Uterus (tissue), 3 donors: ENCODE measurements at regions not wholly inside any gene's neighbourhood (a gene's known extent, or its start where the extent isn't known, plus 50 kb on each side); places are given as distances from the start of the nearest gene placed in this dataset.
A peak's percentile ranks its signal among the peaks of the same experiment; 100 is the strongest.

ENCODE experiments used
- DNase-seq, 2 donors: peaks; one replicate each; pipeline ENCODE4 v3.0.0-alpha.2; 2019 to 2020
- H3K27ac ChIP-seq, 2 donors: fragments of 200-600 bp; sonication (generic); 1 replicate in 1 of 2; 2 replicates in 1 of 2; pipeline ENCODE4 v1.5.1; 2016 to 2018
- H3K27me3 ChIP-seq, 2 donors: fragments of 200-600 bp; sonication (generic); one replicate each; pipeline ENCODE4 v1.5.1; 2018 to 2019; ENCODE audit warnings: control low read depth in 1 of 2
- H3K36me3 ChIP-seq, 2 donors: fragments of 200-600 bp; sonication (generic); one replicate each; pipeline ENCODE4 v1.5.1; 2019; ENCODE audit warnings: control low read depth in 1 of 2
- H3K4me1 ChIP-seq, 2 donors: fragments of 200-600 bp; sonication (generic); one replicate each; pipeline ENCODE4 v1.5.1; 2018 to 2019; ENCODE audit warnings: control low read depth in 1 of 2
- H3K4me3 ChIP-seq, 2 donors: fragments of 200-600 bp; sonication (generic); 1 replicate in 1 of 2; 2 replicates in 1 of 2; pipeline ENCODE4 v1.5.1; 2018 to 2019; ENCODE audit warnings: mild to moderate bottlenecking in 1 of 2
- H3K9me3 ChIP-seq, 2 donors: fragments of 200-600 bp; sonication (generic); one replicate each; pipeline ENCODE4 v1.5.1; 2019; ENCODE audit warnings: control low read depth in 1 of 2
- POLR2A ChIP-seq, 2 donors: fragments of 450-650 bp; IDR thresholded peaks; one replicate each; pipeline ENCODE4 v1.6.1; 2016; ENCODE audit warnings: antibody characterized with exemption in 2 of 2, mild to moderate bottlenecking in 1 of 2, moderate library complexity in 1 of 2
- intact Hi-C: fragments of 100-400 bp; cut with DNase I; formaldehyde crosslinking; loops from one replicate; pipeline ENCODE4 v1.15.1; 2023; ENCODE audit warnings: low total_unique reads
- TF ChIP-seq, protein P1 (sequence below), 4 experiments: fragments of 200-600 bp in 2 of 4; fragments of 450-650 bp in 2 of 4; sonication (generic) in 2 of 4; IDR thresholded peaks; one replicate each; pipeline ENCODE4 v1.5.1; 2016 to 2019; ENCODE audit warnings: antibody characterized with exemption in 4 of 4, mild to moderate bottlenecking in 2 of 4, moderate library complexity in 1 of 4
- donor health status: DM: yes; HTN: yes; CAD: no.

DNA sequence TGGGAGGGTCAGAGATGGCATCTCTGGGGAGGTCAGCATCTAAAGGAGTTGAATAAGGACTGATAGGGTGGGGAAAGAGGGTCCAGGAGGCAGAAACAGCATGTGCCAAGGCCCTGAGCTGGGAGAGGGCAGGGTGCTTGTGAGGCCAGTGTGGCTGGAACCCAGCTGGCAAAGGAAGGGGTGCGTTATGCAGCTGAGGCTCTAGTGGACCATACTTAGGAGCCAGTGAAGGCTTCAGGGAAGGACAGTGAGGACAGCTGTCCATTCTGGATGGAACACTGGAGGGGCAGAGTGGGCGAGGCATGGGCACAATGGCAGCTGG is 57.1 kb upstream of the RPL11 start:
- intact Hi-C loops = no loop called here
- Histone ChIP-seq H3K27ac (peak overlapping the region; percentile 77 to 81), H3K36me3 (no peaks in the 10 kb centered on the region), H3K4me1 (no peaks in the 10 kb centered on the region), H3K9me3 (no peaks in the 10 kb centered on the region), H3K4me3 (no peak overlapping the region), H3K27me3 (no peaks in the 10 kb centered on the region)
- no peak for DNase-seq
- no peak for TF ChIP-seq POLR2A (IDR thresholded peaks at IDR 0.05)
- TF ChIP-seq, protein P1, sequence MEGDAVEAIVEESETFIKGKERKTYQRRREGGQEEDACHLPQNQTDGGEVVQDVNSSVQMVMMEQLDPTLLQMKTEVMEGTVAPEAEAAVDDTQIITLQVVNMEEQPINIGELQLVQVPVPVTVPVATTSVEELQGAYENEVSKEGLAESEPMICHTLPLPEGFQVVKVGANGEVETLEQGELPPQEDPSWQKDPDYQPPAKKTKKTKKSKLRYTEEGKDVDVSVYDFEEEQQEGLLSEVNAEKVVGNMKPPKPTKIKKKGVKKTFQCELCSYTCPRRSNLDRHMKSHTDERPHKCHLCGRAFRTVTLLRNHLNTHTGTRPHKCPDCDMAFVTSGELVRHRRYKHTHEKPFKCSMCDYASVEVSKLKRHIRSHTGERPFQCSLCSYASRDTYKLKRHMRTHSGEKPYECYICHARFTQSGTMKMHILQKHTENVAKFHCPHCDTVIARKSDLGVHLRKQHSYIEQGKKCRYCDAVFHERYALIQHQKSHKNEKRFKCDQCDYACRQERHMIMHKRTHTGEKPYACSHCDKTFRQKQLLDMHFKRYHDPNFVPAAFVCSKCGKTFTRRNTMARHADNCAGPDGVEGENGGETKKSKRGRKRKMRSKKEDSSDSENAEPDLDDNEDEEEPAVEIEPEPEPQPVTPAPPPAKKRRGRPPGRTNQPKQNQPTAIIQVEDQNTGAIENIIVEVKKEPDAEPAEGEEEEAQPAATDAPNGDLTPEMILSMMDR (IDR thresholded peaks at IDR 0.05) = no peak

DNA sequence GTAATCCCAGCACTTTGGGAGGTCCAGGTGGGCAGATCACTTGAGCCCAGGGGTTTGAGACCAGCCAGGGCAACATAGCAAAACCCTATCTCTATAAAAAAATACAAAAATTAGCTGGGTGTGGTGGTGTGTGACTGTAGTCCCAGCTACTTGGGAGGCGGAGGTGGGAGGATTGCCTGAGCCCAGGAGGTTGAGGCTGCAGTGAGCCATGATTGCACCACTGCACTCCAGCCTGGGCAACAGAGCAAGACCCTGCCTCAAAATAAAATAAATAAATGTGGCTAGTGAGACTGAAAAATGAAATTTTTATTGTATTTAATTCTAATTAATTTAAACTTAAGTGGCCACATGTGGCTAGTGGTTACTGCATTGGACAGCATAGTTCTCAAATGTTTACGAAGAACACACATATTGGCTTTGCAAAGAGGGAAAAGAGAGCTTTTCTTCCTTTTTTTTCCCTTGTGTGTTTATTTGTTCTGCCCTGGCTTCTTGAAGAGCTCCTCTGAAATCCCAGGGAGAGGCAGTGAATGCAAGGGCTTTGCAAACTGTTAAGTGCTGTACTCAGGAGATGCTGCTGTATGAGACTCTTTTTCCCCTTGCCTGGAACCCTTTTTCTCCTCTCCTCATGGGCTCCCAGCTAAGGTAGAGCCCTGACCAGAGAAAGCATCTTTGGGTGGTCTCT is 59.0 kb upstream of the RPL11 start:
- no peak for TF ChIP-seq POLR2A (IDR thresholded peaks at IDR 0.05)
- TF ChIP-seq, protein P1 (IDR thresholded peaks at IDR 0.05) = no peak
- intact Hi-C loops = no loop called here
- Histone ChIP-seq H3K9me3 (no peaks in the 10 kb centered on the region), H3K4me1 (no peaks in the 10 kb centered on the region), H3K27ac (no peak overlapping the region), H3K4me3 (no peak overlapping the region), H3K36me3 (no peaks in the 10 kb centered on the region), H3K27me3 (no peaks in the 10 kb centered on the region)
- DNase-seq = no peak

DNA sequence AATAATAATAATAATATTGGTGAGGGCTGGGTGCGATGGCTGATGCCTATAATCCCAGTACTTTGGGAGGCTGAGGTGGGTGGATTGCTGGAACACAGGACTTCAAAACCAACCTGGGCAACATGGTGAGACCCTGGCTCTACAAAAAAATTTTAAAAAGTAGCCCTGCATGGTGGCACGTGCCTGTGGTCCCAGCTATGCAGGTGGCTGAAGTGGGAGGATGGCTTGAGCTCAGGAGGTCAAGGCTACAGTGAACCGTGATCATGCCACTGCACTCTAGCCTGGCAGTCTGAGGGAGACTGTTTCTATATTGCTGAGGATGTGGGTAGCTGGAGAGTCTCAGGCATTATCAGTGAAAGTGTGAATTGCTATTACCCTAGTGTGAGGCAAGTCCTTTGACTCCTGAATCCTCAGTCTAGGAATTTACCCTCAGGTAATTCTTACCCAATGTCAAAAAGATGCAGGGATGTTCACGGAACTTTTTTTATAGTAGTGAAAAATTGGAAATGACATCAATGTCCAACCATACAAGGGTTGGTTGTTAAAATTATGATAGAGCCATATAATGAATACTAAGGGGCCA is 61.8 kb upstream of the RPL11 start:
- no peaks in the 10 kb centered on the region for H3K36me3 ChIP-seq
- H3K4me1 ChIP-seq = no peaks in the 10 kb centered on the region
- intact Hi-C loops = no loop called here
- DNase-seq = no peak
- TF ChIP-seq POLR2A (IDR thresholded peaks at IDR 0.05) = no peak
- TF ChIP-seq, protein P1 (IDR thresholded peaks at IDR 0.05) = no peak
- H3K4me3 ChIP-seq = no peak overlapping the region
- no peaks in the 10 kb centered on the region for H3K27me3 ChIP-seq
- H3K9me3 ChIP-seq = no peaks in the 10 kb centered on the region
- H3K27ac ChIP-seq = no peak overlapping the region

DNA sequence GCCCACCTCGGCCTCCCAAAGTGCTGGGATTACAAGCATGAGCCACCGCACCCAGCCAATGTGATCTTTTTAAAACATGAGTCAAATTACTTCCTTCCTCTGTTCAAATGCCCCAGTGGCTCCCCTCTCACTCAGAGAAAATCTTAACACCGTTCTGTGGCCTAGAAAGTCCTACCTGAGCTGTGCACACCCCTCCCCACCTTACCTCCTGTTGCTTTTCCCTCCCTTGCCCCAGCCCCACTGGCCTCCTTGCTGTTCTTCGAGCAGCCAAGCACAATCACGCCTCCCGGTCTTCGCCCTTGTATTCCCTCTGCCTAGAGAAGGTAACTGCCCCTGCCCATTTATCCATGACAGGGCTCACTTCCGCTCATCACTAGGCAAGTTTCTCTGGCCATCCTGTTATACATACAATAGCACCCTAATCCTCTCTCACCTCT is 62.6 kb upstream of the RPL11 start:
- Histone ChIP-seq H3K27me3 (no peaks in the 10 kb centered on the region), H3K27ac (no peak overlapping the region), H3K36me3 (no peaks in the 10 kb centered on the region), H3K9me3 (no peaks in the 10 kb centered on the region), H3K4me1 (no peaks in the 10 kb centered on the region), H3K4me3 (no peak overlapping the region)
- TF ChIP-seq, protein P1 (IDR thresholded peaks at IDR 0.05) = no peak
- DNase-seq = no peak
- intact Hi-C loops = no loop called here

DNA sequence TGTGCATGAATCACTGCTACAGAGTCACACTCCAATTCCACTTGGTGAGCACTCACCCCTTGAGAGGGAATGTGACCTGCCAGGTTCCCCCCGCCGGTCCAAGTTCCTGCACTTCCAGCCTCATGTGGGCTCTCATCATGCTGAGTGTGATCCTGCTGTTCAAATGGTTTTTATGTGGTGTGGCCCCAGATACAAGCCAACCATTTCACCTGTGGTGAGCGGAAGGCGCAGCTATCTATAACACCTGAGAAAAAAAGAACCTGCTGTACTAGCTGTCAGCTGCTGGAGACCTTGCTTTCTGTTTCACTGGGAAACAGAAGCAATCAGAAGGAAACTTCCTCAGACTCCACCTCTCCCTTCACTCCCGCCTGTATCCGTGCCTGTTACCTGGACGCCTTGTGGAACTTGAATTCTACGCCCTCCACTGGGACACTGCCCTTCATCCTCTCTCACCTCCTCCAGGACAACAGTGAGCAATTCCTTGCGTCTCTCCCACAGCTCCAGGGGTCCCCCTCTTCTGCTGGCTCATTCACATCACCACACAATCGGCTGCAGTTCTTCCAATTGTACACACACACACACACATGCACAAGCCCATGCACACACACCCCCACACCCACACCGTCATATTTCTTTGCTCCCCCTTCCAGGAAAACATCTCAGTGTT is 64.4 kb upstream of the RPL11 start:
- H3K27ac ChIP-seq = no peak overlapping the region
- no peaks in the 10 kb centered on the region for H3K9me3 ChIP-seq
- no peaks in the 10 kb centered on the region for H3K4me1 ChIP-seq
- DNase-seq = no peak
- H3K27me3 ChIP-seq = no peaks in the 10 kb centered on the region
- no peak overlapping the region for H3K4me3 ChIP-seq
- TF ChIP-seq, protein P1 (IDR thresholded peaks at IDR 0.05) = no peak
- no peak for TF ChIP-seq POLR2A (IDR thresholded peaks at IDR 0.05)
- no peaks in the 10 kb centered on the region for H3K36me3 ChIP-seq
- intact Hi-C loops = no loop called here
